Psoas muscle (tissue), 7 donors: ENCODE measurements at regions not wholly inside any gene's neighbourhood (a gene's known extent, or its start where the extent isn't known, plus 50 kb on each side); places are given as distances from the start of the nearest gene placed in this dataset.

Experiments
- ATAC-seq, 4 donors: fragments of 200-7000 bp; cut with Tn5 transposase; one replicate each; pipeline ENCODE4 v1.9.1; 2020; ENCODE audit warnings: moderate library complexity in 3 of 4, mild to moderate bottlenecking in 2 of 4
- DNase-seq, 2 donors: peaks; one replicate each; pipeline ENCODE4 v3.0.0-alpha.2; 2020
- H3K27ac ChIP-seq: fragments of 200-600 bp; one replicate; pipeline ENCODE4 v1.8.0; 2022
- H3K27me3 ChIP-seq, 3 donors: fragments of 200-600 bp in 1 of 3; one replicate each; pipeline versions ENCODE4 v1.6.1 to v1.8.0; 2013 to 2022; ENCODE audit warnings: low read length in 2 of 3, mild to moderate bottlenecking in 2 of 3, moderate library complexity in 1 of 3; ENCODE audit not compliant: insufficient read depth in 3 of 3
- H3K36me3 ChIP-seq, 2 donors: fragments of 200-600 bp in 1 of 2; one replicate each; pipeline versions ENCODE4 v1.6.1 to v1.8.0; 2013 to 2022; ENCODE audit warnings: low read depth in 1 of 2, mild to moderate bottlenecking in 1 of 2, moderate library complexity in 1 of 2; ENCODE audit not compliant: insufficient read depth in 1 of 2
- H3K4me1 ChIP-seq: fragments of 200-600 bp; one replicate; pipeline ENCODE4 v1.8.0; 2022
- H3K4me3 ChIP-seq: fragments of 200-600 bp; one replicate; pipeline ENCODE4 v1.8.0; 2022; ENCODE audit warnings: mild to moderate bottlenecking
- H3K9me3 ChIP-seq: fragments of 200-600 bp; one replicate; pipeline ENCODE4 v1.8.0; 2022
- WGBS, 3 donors: extraction: QIAGEN DNeasy Blood & Tissue Kit; methylation state at CpG; one replicate each; pipeline versions ENCODE4 v1.1.6 to v1.1.7; 2013; 5-methylcytosine and 5-hydroxymethylcytosine counted together
- intact Hi-C, 2 donors: fragments of 100-400 bp; cut with DNase I; formaldehyde crosslinking; loops; one replicate each; pipeline versions ENCODE4 v1.11.0 to v1.14.2; 2022
- TF ChIP-seq, protein P1 (sequence below): fragments of 200-600 bp; IDR thresholded peaks from one replicate; pipeline ENCODE4 v1.8.0; 2022; ENCODE audit warnings: antibody characterized with exemption
- donor health status: healthy with polysubstance abuse.
- donor health status: DM: no; HTN: no; CAD: no; lungs with moderate emphysema.
- donor health status: Bipolar disorder and iron deficiency.
- donor health status: healthy.
- donor health status: DM: yes; HTN: yes; CAD: no.
- donor health status: DM: no; HTN: no; CAD: no.
- donor health status: DM: yes; HTN: yes; CAD: no.

GRCh38 chr5:143890487-143890886, 78.5 kb downstream of the HMHB1 start:
- no peaks in the 10 kb centered on the region for H3K27me3 ChIP-seq
- H3K4me3 ChIP-seq, result no peak overlapping the region
- no peak for DNase-seq
- no peaks in the 10 kb centered on the region for H3K9me3 ChIP-seq
- intact Hi-C loops, result no loop called here
- 39 to 53% (median 41%) methylated on average over 3 of the region's 3 CpGs for WGBS, 3 donors
- TF ChIP-seq, protein P1, sequence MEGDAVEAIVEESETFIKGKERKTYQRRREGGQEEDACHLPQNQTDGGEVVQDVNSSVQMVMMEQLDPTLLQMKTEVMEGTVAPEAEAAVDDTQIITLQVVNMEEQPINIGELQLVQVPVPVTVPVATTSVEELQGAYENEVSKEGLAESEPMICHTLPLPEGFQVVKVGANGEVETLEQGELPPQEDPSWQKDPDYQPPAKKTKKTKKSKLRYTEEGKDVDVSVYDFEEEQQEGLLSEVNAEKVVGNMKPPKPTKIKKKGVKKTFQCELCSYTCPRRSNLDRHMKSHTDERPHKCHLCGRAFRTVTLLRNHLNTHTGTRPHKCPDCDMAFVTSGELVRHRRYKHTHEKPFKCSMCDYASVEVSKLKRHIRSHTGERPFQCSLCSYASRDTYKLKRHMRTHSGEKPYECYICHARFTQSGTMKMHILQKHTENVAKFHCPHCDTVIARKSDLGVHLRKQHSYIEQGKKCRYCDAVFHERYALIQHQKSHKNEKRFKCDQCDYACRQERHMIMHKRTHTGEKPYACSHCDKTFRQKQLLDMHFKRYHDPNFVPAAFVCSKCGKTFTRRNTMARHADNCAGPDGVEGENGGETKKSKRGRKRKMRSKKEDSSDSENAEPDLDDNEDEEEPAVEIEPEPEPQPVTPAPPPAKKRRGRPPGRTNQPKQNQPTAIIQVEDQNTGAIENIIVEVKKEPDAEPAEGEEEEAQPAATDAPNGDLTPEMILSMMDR, result no peak
- H3K27ac ChIP-seq, result no peak overlapping the region
- ATAC-seq, result no peak
- peaks cover 27% of the 10 kb centered on the region for H3K4me1 ChIP-seq
- H3K36me3 ChIP-seq, result no peaks in the 10 kb centered on the region

- no peaks in the 10 kb centered on the region for H3K9me3 ChIP-seq
- ATAC-seq (no peak), DNase-seq (no peak)
- TF ChIP-seq, protein P1, result no peak
- H3K36me3 ChIP-seq, result no peaks in the 10 kb centered on the region
- intact Hi-C loops, result no loop called here
- H3K27ac ChIP-seq, result no peak overlapping the region
- WGBS, 3 donors, result 31 to 42% (median 38%) methylated on average over 1 of the region's 1 CpG
- H3K27me3 ChIP-seq, result no peaks in the 10 kb centered on the region
- H3K4me3 ChIP-seq, result no peak overlapping the region
- peaks cover 13% of the 10 kb centered on the region for H3K4me1 ChIP-seq
Observed at GRCh38 chr5:143892271-143892670, 80.3 kb downstream of the HMHB1 start.

GRCh38 chr5:143892908-143893307, 80.9 kb downstream of the HMHB1 start:
- Histone ChIP-seq H3K36me3 (no peaks in the 10 kb centered on the region), H3K4me1 (peaks cover 7% of the 10 kb centered on the region), H3K27ac (no peak overlapping the region), H3K27me3 (no peaks in the 10 kb centered on the region), H3K9me3 (no peaks in the 10 kb centered on the region), H3K4me3 (no peak overlapping the region)
- intact Hi-C loops, result no loop called here
- WGBS, 3 donors, result 74 to 86% (median 74%) methylated on average over 2 of the region's 2 CpGs
- TF ChIP-seq, protein P1, result no peak
- DNase-seq (no peak), ATAC-seq (no peak)

DNA sequence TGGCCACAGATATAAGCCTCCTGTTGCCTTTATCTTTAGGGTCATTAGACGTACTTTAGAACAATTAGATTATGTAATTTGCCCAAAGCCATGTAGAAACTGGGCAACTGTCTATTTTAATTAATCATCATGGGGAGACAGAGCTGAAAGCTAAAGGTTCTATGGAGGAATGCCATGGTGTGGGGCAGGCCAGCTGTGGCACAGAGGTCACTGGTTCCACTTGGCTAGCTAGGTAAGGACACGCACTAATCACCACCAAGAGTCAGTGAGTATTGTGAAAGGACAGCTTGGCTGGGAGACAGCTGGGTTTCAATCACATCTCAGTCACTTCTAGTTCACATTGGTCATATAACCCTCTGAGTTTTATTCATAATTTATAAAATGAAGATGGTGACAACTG, 81.7 kb downstream of the HMHB1 start:
- intact Hi-C loops, result no loop called here
- no peaks in the 10 kb centered on the region for H3K9me3 ChIP-seq
- ATAC-seq, result peak; percentile 58 to 92 (median 88)
- TF ChIP-seq, protein P1, result no peak
- H3K4me3 ChIP-seq, result no peak overlapping the region
- H3K36me3 ChIP-seq, result no peaks in the 10 kb centered on the region
- no peaks in the 10 kb centered on the region for H3K27me3 ChIP-seq
- no peaks in the 10 kb centered on the region for H3K4me1 ChIP-seq
- DNase-seq, result peak in 1 of 2 donors; percentile 50
- WGBS, 3 donors, result 24 to 46% (median 41%) methylated on average over 2 of the region's 2 CpGs
- no peak overlapping the region for H3K27ac ChIP-seq

DNA sequence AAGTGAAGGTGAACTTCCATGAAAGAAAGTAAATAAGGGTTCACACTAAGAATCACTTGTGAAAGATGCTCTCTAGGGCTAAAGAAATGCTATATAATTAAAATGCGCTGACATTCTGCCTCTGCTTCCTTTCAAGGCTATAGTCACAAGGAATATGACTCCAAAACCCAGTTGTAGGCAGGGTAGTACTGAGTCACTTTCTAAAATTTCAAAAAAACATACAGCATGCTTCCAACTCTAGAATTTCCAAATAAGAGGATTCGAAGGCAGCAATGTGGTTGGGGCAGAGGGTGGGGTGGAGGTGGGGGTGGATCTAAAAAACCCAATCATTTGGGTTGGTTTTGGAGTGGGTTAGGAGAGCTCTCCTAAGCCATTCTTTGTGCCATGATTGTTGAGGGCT, 84.6 kb downstream of the HMHB1 start:
- no peaks in the 10 kb centered on the region for H3K36me3 ChIP-seq
- no peak overlapping the region for H3K4me3 ChIP-seq
- WGBS, 3 donors, result 94 to 97% (median 95%) methylated on average over 2 of the region's 2 CpGs
- ATAC-seq (no peak), DNase-seq (no peak)
- H3K27ac ChIP-seq, result no peak overlapping the region
- H3K27me3 ChIP-seq, result no peaks in the 10 kb centered on the region
- H3K9me3 ChIP-seq, result no peaks in the 10 kb centered on the region
- H3K4me1 ChIP-seq, result no peaks in the 10 kb centered on the region
- intact Hi-C loops, result no loop called here
- TF ChIP-seq, protein P1, result no peak
